Limb (tissue), 2 donors: ENCODE measurements at regions not wholly inside any gene's neighbourhood (a gene's known extent, or its start where the extent isn't known, plus 50 kb on each side); places are given as distances from the start of the nearest gene placed in this dataset.
"Not testable (repeated sequence)": the region's sequence is repeated elsewhere in the genome, so short reads cannot be mapped to it uniquely, and the experiment has no call there.

ENCODE experiments used
- DNase-seq, 2 donors: peaks; one replicate each; pipeline ENCODE4 v3.0.0-alpha.2; 2016; ENCODE audit errors: extremely low spot score in 2 of 2

DNA sequence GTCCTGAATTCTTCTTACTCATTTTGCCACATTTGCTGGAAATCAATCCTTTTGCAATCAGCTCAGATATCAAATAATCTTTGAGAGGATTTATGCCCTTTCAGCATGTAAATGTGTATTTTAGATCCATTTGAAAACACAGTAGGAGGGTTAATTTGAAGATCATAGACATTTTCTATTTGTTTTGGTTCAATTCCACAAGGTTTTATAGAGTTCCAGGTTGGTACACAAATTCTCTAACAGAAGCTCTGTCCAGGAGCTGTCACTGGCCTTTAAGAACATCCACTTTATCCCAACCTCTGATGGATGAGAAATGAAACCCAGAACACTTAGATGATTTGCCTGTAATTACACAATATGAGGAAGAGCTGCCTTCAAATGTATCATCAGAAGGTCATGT, 157.3 kb upstream of the CHAC2 start:
- DNase-seq = no peak

DNA sequence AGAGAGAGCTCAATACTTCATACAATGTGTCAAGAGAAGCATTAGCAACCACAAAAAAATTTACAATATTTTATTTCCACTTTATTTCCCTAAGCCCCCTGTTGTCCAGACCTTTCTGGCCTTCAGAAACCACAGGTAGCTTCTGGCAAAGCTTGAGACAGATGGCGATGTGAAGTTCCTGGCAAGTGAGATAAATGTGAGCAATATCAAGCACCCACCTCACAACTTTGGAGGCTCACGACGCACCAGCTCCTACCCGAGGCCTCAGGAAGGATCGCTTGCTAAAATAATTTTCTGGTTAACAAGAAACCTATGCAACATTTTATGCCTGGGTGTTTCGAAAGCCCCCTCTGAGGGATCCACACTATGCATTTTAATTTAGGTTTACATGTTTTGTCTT, 158.1 kb upstream of the CHAC2 start:
- no peak for DNase-seq

DNA sequence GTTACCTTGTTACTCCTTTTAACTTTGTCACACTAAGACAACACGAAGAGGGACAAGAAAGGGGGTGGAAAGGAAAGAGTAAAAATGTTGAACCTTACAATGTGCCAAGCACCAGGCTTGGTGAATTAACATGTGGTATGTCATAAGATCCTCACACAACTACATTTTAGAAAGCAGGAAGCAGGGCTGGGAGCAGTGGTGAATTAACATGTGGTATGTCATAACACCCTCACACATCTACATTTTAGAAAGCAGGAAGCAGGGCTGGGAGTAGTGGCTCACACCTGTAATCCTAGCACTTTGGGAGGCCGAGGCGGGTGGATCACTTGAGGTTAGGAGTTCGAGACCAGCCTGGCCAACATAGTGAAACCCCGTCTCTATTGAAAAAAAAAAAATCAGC, 159.3 kb upstream of the CHAC2 start:
- DNase-seq = no peak

DNA sequence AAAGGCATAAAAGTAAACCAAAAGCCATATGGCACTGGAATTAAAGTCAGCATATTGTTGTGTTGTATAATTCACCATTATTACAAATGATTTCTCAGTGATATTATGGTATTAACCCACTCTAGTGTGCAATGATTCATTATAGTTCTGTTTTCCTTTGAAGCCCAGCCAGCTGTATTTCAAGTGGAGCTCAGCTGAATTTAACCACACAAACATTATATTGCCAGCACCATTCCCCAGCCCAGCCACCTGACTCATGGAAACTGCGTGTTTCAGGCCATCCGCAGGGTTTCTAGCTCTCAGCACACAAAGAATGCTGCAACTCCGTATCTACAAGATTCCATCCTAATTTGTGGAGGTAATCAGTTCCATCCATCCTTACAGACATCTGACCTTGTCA, 166.8 kb upstream of the CHAC2 start:
- DNase-seq = peak in 1 of 2 donors; percentile 32

DNA sequence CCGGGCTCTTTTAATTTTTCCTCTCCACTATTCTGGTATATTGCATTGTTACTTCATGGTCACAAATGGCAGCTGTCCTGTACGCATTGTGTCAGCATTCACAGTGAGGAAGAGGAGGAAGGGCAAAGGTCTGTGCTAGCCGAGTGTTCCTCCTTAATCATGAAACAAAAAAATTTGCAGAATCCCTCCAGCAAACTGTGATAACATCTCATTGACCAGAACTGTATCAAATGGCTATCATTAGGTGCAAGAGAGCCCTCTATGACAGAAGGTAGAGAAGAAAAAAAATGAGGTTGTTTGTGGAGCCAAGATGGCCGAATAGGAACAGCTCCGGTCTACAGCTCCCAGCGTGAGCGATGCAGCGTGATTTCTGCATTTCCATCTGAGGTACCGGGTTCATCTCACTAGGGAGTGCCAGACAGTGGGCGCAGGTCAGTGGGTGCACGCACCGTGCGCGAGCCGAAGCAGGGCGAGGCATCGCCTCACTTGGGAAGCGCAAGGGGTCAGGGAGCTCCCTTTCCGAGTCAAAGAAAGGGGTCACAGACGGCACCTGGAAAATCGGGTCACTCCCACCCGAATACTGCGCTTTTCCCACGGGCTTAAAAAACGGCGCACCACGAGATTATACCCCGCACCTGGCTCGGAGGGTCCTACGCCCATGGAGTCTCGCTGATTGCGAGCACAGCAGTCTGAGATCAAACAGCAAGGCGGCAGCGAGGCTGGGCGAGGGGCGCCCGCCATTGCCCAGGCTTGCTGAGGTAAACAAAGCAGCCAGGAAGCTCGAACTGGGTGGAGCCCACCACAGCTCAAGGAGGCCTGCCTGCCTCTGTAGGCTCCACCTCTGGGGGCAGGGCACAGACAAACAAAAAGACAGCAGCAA, 180.6 kb upstream of the CHAC2 start:
- not testable (repeated sequence) for DNase-seq

DNA sequence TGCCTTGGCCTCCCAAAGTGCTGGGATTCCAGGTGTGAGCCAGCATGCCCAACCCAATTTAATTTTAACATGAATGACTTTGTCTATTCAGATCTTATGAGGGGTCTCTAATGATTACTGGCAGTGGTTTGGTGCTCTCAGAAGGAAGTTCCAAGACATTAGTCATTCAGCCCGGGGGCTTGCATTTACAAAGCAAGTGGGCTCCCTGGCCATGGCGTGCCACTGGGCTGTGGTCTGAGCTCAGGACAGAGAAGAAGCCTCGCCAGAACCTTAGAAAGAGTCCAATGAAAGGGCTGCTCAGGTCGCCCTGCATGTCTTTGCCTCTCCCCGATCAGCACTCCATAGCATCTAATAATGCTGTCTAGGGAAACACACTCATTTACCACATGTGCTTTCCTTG, 182.6 kb upstream of the CHAC2 start:
- DNase-seq = no peak

DNA sequence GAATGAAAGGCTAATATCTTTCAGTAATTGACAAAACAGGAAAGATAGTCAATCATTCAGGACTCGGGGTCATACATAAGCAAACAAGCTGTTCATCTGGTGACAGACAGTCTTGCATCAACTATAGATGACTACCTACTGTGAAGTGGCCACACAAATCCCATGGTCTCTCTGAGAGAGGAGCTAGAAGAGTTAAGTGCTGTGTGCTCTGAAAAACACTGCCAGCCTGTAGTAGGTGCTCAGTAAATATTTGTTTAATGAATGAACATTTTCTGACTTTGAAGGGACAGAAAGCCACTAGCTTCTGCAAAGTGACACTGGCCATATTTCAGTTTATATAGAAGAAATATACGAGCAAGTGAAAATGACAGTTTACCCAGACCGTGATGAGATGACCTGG, 184.0 kb upstream of the CHAC2 start:
- no peak for DNase-seq

DNA sequence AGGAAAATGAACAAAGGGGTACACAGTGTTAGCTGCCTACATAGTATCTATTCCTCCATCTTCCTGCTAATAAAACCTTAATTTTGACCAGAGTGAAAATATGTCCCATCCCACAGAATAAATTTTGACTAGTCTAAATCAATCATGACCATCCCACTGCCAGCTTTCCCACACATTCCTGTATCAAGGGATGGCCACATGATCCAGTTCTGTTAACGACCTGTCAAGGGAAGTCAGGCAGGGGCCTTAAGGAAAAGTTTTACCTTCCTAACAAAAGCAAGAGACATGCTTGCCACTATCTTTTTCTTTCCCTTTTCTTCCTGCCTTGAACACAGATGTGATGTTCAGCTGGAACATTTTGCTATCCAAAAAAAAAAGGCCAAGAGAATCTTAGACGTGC, 185.0 kb upstream of the CHAC2 start:
- DNase-seq = no peak

DNA sequence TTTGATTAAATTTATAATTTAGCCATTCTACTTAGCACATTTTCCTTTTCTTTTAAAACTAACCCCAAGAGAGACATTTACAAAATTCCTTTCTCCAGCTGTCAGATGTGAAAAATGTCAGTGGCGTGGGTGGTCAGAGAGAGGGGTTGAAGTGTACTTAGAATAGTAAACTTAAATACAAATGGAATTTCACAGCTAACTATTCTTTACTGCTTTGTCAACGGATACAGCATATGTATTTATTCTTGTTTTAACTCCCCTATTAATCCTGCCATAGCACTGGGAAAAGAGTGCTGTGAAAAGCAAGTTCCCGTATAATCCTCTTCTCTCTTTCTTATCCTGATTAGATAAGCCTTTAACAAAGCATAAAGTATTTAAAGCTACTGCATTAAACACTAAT, 191.4 kb upstream of the CHAC2 start:
- DNase-seq = no peak

DNA sequence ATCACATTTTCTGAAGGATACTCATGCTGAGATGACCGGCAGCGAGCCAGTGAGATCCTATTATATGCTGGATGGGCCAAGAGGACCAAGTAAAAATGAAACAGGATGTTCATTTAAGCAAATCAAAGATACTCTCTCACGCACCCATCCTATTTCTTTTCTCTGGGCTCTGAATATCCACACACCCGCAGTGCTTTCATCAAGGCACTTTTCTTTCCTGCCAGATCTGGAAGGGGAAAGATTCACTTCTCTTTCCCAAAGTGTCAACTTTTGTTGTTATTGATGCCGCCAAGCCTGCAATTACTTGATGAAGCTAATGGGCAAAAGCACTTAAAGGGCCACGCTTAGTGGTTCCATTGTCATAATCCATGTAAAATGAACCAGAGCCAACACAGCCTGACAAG, 191.9 kb upstream of the CHAC2 start:
- DNase-seq = no peak

DNA sequence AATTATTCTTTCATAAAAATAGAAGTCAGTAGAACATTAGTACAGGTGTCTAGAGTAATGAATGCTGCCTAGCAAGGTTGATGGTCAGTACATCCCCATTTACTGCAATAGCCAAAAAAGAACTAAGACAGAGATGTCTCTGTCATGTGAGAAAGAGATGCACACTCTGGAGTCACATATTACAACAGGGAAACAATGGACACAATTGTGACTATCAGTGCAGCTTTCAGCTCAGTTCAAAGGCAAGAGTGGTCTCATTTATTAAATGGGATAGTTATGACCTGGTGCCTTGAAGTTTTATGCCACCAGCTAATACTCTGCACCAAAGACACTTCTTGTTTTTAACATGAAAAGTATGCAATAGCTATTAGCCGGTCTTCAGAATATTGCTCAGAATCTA, 194.9 kb upstream of the CHAC2 start:
- DNase-seq = no peak

DNA sequence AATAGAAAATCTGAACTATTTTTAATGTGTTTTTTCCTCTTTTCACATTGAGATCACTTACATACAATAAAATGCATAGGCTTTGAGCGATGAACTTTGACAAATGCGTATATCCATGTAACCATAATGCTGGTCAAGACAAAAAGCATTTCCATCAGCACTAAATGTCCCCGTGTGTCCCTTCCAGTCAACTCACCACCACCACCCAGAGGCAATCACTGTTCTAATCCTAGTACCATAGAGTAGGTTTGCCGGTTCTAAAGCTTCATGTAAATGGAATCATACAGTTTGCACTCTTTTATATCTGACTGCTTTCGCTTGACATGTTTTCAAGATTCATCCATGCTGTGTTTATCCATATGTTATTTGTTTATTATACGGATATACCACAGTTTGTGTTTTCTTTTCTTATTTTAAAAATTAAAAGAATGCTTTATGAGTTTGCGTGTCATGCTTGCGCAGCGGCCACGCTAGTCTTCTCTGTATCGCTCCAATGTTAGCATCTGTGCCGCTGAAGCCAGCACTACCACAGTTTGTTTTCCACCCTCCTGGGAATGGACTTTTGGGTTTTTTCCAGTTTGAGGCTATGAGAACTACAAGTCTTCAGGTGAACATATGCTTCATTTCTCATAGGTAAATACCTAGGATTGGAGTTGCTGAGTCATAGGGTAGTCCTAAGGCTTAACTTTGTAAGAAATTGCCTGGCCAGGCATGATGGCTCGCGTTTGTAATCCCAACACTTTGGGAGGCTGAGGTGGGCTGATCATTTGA, 197.5 kb upstream of the CHAC2 start:
- DNase-seq = no peak

DNA sequence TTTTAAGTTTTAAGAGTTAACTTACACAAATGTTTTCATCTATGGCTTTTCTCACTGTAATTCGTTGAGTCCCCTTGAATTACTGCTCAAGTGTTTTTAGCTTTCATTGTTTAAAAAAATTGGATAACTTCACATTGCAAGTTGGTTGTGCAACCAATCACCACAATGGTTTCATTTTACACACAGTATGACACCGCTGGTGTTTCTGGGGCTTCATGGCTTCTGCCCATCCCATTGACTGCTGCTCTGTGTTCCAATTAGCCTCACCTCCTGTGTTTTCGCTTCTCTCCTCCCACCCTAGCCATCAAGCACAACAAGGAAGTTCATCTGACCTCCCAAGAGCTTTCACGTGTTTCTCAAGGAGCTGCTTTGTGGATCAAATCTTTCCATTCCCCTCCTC, 199.1 kb upstream of the CHAC2 start:
- no peak for DNase-seq

DNA sequence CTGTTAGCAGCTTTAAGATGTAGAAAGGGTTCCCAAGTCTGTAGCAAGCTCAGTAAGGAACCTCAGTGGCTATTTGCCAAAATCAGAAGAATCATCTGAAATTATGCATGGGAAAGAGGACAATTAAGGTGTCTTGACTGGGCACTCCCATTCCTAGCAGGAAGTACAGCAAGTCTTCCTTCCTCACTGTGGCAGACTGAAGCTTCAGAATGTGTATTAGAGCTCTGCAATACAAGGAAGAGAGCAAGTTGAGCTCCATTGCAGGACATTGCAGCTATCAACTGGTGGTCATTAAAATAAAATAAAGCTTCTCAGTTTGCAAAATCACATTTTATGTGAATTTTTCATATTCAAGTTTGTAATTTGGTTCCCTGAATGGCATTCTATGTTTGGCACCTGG, 200.5 kb upstream of the CHAC2 start:
- no peak for DNase-seq

DNA sequence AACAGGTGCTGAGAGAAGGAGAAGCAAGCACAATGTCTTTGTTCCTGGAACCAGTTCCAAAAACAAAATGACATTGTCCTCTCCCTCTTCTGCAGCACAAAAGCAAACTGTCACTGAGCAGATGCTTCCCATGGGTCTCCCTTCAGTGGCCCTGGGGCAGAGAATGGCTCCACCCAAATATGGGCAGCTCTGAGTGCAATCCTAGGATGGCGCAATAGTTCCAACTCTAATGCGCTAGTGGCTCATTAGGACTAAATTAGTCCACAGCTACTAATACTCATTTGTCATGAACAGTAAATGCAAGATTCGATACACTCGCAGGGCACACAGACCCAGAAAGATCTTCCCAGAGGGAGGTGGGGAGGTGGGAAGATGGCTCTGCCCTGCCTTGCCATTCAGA, 205.2 kb upstream of the CHAC2 start:
- DNase-seq = no peak

DNA sequence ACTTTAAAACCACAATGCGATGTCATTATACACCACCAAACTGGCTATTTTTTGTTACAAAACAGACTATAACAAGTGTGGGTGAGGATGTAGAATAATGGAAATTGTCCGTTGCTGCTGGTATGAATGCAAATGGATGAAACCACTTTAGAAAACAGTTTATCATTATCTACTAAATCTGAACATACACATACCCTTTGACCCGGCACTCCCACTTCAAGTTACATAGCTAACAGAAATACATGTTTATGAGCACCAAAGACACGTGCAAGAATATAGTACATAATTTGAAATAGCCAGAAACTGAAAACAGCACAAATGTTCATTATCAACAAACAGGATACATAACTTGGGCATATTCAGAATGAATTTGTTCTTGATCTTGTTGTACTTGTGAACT, 206.4 kb upstream of the CHAC2 start:
- DNase-seq = no peak

DNA sequence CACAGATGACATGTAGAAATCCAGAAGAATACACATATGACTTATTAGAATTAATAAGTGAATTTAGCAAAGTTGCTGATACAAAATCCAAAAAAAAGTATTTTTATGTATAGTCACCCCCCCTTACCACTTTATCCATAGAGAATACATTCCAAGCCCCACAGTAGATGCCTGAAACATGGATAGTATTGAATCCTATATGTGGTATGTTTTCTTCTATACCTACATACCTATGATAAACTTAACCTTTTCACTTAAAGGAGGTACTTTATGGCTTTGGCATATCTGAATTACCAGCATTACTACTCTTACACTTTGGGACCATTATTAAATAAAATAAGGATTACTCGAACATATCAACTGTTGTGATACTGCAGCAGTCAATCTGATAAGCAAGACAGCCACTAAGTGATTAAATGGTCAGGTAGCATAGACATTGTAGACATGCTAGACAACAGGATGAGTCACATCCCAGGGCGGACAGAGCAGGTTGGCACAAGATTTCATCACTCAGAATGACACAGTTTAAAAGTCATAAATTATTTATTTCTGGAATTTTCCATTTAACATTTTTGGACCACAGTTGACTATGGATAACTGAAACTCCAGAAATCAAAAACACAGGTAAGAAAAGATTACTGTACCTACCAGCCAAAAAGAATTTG, 208.2 kb upstream of the CHAC2 start:
- DNase-seq = no peak

DNA sequence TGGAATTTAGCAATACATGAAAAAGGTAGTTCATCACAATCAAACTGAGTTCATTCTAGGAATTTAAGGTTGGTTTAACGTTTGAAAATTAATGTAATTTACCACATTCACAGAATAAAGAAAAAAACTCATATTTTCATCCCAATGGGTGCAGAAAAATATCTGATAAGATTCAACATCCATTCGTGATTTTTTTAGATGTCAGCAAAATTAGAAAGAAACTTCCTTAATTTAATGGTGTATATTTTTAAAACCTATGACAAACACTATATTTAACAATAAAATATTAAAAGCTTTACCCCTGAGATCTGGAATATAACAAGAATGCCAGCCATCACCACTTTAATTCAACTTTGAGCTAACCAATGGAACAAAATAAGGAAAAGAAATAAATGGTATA, 208.7 kb upstream of the CHAC2 start:
- no peak for DNase-seq

DNA sequence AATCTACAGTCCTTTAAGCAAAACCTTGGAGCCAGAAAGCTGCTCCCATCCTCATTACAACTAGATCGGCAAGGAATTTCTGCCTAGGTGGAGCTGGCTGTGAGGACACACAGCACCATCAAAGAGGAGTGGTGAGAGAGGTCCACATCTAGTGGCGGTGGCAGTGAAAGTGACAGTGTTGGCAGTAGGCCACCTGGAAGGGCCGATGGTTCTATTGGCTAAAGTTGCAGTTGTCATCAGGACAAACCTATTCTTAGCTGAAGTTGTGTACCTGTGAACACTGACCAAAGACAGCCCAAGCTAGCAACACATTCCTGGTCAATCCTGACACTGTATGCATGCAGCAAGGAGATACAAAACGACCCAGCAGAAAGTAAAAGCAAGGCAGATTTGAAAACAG, 218.1 kb upstream of the CHAC2 start:
- no peak for DNase-seq

DNA sequence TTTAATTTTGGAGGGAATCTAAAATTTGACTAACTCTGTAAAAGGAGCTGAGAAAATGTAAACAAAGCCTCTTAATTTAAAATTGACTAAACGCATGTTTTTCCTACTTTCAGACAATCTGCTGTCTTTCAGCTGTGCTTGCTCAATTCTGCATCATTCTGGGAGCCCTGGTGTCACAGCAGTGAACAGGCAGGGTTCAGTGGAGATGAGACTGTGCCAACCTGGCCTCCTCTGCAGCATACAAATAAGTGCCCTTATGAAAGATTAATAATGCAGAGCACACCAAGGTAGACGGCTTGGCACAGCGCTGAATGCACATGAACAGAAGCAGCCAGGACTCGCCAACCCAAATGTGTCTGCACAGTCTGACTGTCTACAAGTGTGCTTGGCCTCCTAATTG, 222.0 kb upstream of the CHAC2 start:
- no peak for DNase-seq

DNA sequence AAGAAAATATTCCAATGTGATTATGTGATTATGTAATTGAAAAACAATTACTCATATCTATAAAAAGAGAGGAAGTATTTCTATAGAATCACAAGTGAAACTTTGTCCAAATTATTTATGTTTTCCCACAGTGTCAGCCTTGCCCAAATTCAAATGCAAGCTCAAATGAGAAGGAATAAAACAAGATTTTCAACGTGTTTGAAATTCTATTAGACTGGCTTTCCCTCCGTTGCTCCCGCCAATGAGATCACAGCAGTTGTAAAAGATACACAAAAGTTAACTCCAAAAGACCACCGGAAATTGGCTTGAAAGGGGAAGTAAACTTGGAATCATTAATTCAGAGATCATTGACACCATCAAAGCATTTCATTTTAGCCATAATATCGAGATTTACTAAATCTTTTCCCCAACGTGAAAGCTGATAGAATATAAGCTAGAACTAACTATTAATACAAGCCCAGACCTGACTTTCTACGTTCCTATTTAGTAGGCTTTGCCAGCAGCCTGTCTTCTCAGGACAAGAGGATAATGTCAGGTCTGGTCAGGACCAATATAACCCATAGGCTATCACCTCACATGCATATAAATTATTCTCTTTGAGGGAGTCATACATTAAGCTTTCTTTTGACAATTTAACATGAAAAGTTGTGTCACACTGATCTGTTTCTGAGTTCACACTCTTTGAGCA, 222.6 kb upstream of the CHAC2 start:
- DNase-seq = no peak

DNA sequence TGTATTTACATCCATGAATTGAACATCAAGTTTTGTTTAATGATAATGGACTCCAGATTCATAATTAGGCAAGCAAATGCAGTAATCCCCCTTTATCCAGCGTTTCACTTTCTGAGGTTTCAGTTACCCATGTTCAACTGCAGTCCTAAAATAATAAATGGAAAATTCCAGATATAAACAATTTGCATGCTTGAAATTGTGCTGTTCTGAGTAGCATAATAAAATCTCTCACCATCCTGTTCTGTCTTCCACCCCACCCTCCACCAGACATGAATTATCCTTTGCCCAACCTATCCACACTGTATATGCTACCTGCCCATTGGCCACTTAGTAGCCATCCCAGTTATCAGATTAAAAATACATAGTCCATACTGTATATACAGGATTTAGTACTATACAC, 224.5 kb upstream of the CHAC2 start:
- DNase-seq = no peak
